BJ (cell line): ENCODE measurements at regions not wholly inside any gene's neighbourhood (a gene's known extent, or its start where the extent isn't known, plus 50 kb on each side); places are given as distances from the start of the nearest gene placed in this dataset.

Experiments used
- CTCF ChIA-PET: fragments of 350-600 bp; formaldehyde crosslinking; extraction: SDS; loops from one replicate; lab custom pipeline; 2021; ENCODE audit warnings: antibody characterized with exemption, inconsistent platforms; lab: Yijun Ruan, JAX
- POLR2A ChIA-PET: fragments of 300-600 bp; sonication (Branson Sonifier 250); formaldehyde crosslinking; extraction: SDS; loops from one replicate; lab custom pipeline; 2021; ENCODE audit warnings: antibody characterized with exemption; lab: Charles Lee
- DNase-seq: peaks from one replicate; pipeline ENCODE4 v3.0.0-alpha.2; 2011; ENCODE audit warnings: low read depth
- H3K27me3 ChIP-seq: 2 replicates; pipeline ENCODE4 v1.6.0; 2011; ENCODE audit warnings: low read length; ENCODE audit not compliant: control insufficient read depth, insufficient read depth
- H3K36me3 ChIP-seq: 2 replicates; pipeline ENCODE4 v1.5.1; 2011; ENCODE audit warnings: low read length; ENCODE audit not compliant: control insufficient read depth, insufficient read depth
- H3K4me3 ChIP-seq: 2 replicates; pipeline ENCODE4 v1.5.1; 2011; ENCODE audit warnings: low read depth, mild to moderate bottlenecking, control low read depth, low read length
- CTCF ChIP-seq: IDR thresholded peaks from 2 replicates; pipeline ENCODE4 v1.5.1; 2011; ENCODE audit warnings: low read depth, mild to moderate bottlenecking, control low read depth, inconsistent platforms, low read length, moderate library complexity; ENCODE audit not compliant: insufficient read depth

GRCh38 chr14:85793533-85793932 is 263.6 kb downstream of the FLRT2 start:
- POLR2A ChIA-PET = no interaction called here
- DNase-seq = no peak
- no peak for TF ChIP-seq CTCF
- no peaks in the 10 kb centered on the region for H3K36me3 ChIP-seq
- H3K4me3 ChIP-seq = no peak overlapping the region
- H3K27me3 ChIP-seq = no peaks in the 10 kb centered on the region
- CTCF ChIA-PET = no interaction called here

GRCh38 chr14:85789506-85789905 is 259.6 kb downstream of the FLRT2 start:
- CTCF ChIA-PET = no interaction called here
- Histone ChIP-seq H3K4me3 (no peak overlapping the region), H3K36me3 (no peaks in the 10 kb centered on the region), H3K27me3 (no peaks in the 10 kb centered on the region)
- no peak for DNase-seq
- POLR2A ChIA-PET = no interaction called here
- no peak for TF ChIP-seq CTCF

- TF ChIP-seq CTCF = no peak
- CTCF ChIA-PET = interaction anchor here (0.6 kb wide), 2 partner anchors 22 to 300 kb away, joined by 4 read pairs; no protein-coding TSS in a partner anchor
- Histone ChIP-seq H3K4me3 (no peak overlapping the region), H3K36me3 (no peaks in the 10 kb centered on the region), H3K27me3 (no peaks in the 10 kb centered on the region)
- no peak for DNase-seq
- POLR2A ChIA-PET = no interaction called here
Observed at GRCh38 chr14:85788470-85789233, 258.7 kb downstream of the FLRT2 start.

GRCh38 chr14:85766295-85766694 is 236.4 kb downstream of the FLRT2 start:
- no peak for DNase-seq
- no peak for TF ChIP-seq CTCF
- Histone ChIP-seq H3K27me3 (no peaks in the 10 kb centered on the region), H3K4me3 (no peak overlapping the region), H3K36me3 (no peaks in the 10 kb centered on the region)
- CTCF ChIA-PET = no interaction called here
- POLR2A ChIA-PET = no interaction called here

GRCh38 chr14:85764822-85765221 is 234.9 kb downstream of the FLRT2 start:
- no peak for TF ChIP-seq CTCF

More at GRCh38 chr14:85764822-85765221, 234.9 kb downstream of the FLRT2 start:
- ChIA-PET CTCF (no interaction called here), POLR2A (no interaction called here)
- no peak for DNase-seq
- Histone ChIP-seq H3K27me3 (no peaks in the 10 kb centered on the region), H3K4me3 (no peak overlapping the region), H3K36me3 (no peaks in the 10 kb centered on the region)
